ENCODE measurements at regions not wholly inside any gene's neighbourhood (a gene's known extent, or its start where the extent isn't known, plus 50 kb on each side); places are given as distances from the start of the nearest gene placed in this dataset.
"Not testable (repeated sequence)": the region's sequence is repeated elsewhere in the genome, so short reads cannot be mapped to it uniquely, and the experiment has no call there.

- DNase-seq: no peak
Observed at GRCh38 chr14:42508209-42508946, 901.7 kb downstream of the LRFN5 start.

GRCh38 chr14:42504433-42504832 is 897.8 kb downstream of the LRFN5 start:
- DNase-seq: no peak

- DNase-seq: no peak
Observed at GRCh38 chr14:42499137-42499536, 892.5 kb downstream of the LRFN5 start.

GRCh38 chr14:42490536-42490935 is 883.9 kb downstream of the LRFN5 start:
- DNase-seq: no peak

- no peak for DNase-seq
Observed at GRCh38 chr14:42488965-42489364, 882.3 kb downstream of the LRFN5 start.

GRCh38 chr14:42482345-42482971 is 875.8 kb downstream of the LRFN5 start:
- not testable (repeated sequence) for DNase-seq

- DNase-seq: not testable (repeated sequence)
Observed at GRCh38 chr14:42481714-42482113, 875.0 kb downstream of the LRFN5 start.

GRCh38 chr14:42480255-42480654 is 873.6 kb downstream of the LRFN5 start:
- no peak for DNase-seq

- DNase-seq: no peak
Observed at GRCh38 chr14:42475289-42475688, 868.6 kb downstream of the LRFN5 start.

GRCh38 chr14:42470427-42470719 is 863.7 kb downstream of the LRFN5 start:
- no peak for DNase-seq

- DNase-seq: no peak
Observed at GRCh38 chr14:42469637-42470426, 863.2 kb downstream of the LRFN5 start.

GRCh38 chr14:42460673-42461072 is 854.0 kb downstream of the LRFN5 start:
- DNase-seq: no peak

GRCh38 chr14:42459171-42459685 is 852.6 kb downstream of the LRFN5 start:
- DNase-seq: no peak

GRCh38 chr14:42441615-42442014 is 834.9 kb downstream of the LRFN5 start:
- no peak for DNase-seq

- DNase-seq: no peak
Observed at GRCh38 chr14:42437809-42438208, 831.1 kb downstream of the LRFN5 start.

- no peak for DNase-seq
Observed at GRCh38 chr14:42429401-42429800, 822.7 kb downstream of the LRFN5 start.

- no peak for DNase-seq
Observed at GRCh38 chr14:42428996-42429395, 822.3 kb downstream of the LRFN5 start.

- no peak for DNase-seq
Observed at GRCh38 chr14:42424501-42424900, 817.8 kb downstream of the LRFN5 start.

GRCh38 chr14:42421377-42422078 is 814.9 kb downstream of the LRFN5 start:
- no peak for DNase-seq

GRCh38 chr14:42420071-42420470 is 813.4 kb downstream of the LRFN5 start:
- DNase-seq: no peak

GRCh38 chr14:42407153-42407552 is 800.5 kb downstream of the LRFN5 start:
- DNase-seq: no peak
